KOPT-K1 (cell line): ENCODE measurements at regions not wholly inside any gene's neighbourhood (a gene's known extent, or its start where the extent isn't known, plus 50 kb on each side); places are given as distances from the start of the nearest gene placed in this dataset.
"Not testable (repeated sequence)": the region's sequence is repeated elsewhere in the genome, so short reads cannot be mapped to it uniquely, and the experiment has no call there.

ENCODE experiments used
- H3K27ac ChIP-seq: fragments of 200-600 bp; sonication (generic); 2 replicates; pipeline ENCODE4 v1.5.1; 2016; ENCODE audit warnings: antibody characterized with exemption, mild to moderate bottlenecking, low read depth, low read length; ENCODE audit not compliant: poor library complexity, severe bottlenecking
- H3K36me3 ChIP-seq: fragments of 200-600 bp; sonication (generic); 2 replicates; pipeline ENCODE4 v1.5.1; 2017; ENCODE audit warnings: antibody characterized with exemption, mild to moderate bottlenecking, low read length, moderate library complexity; ENCODE audit not compliant: insufficient read depth
- H3K9me3 ChIP-seq: fragments of 200-600 bp; sonication (generic); 2 replicates; pipeline ENCODE4 v1.5.1; 2017; ENCODE audit warnings: antibody characterized with exemption, low read length, mild to moderate bottlenecking; ENCODE audit not compliant: insufficient read depth, poor library complexity, severe bottlenecking

GRCh38 chr14:105944632-105945610 lies 418.5 kb downstream of the TMEM121 start:
- H3K9me3 ChIP-seq, result peaks cover 3% of the 10 kb centered on the region
- H3K27ac ChIP-seq, result no peak overlapping the region
- no peaks in the 10 kb centered on the region for H3K36me3 ChIP-seq

GRCh38 chr14:105945896-105946295 lies 419.5 kb downstream of the TMEM121 start:
- Histone ChIP-seq H3K9me3 (no peaks in the 10 kb centered on the region), H3K36me3 (no peaks in the 10 kb centered on the region), H3K27ac (no peak overlapping the region)

GRCh38 chr14:105947599-105947998 lies 421.2 kb downstream of the TMEM121 start:
- no peaks in the 10 kb centered on the region for H3K36me3 ChIP-seq
- no peak overlapping the region for H3K27ac ChIP-seq
- H3K9me3 ChIP-seq, result no peaks in the 10 kb centered on the region

- not testable (repeated sequence) for H3K27ac ChIP-seq, H3K9me3 ChIP-seq, H3K36me3 ChIP-seq
Observed at GRCh38 chr14:105948955-105949354, 422.6 kb downstream of the TMEM121 start.

GRCh38 chr14:105950364-105950892 lies 424.0 kb downstream of the TMEM121 start:
- H3K36me3 ChIP-seq, H3K27ac ChIP-seq, H3K9me3 ChIP-seq: not testable (repeated sequence)

- no peak overlapping the region for H3K27ac ChIP-seq
- H3K9me3 ChIP-seq, result peaks cover 8% of the 10 kb centered on the region
- H3K36me3 ChIP-seq, result no peaks in the 10 kb centered on the region
Observed at GRCh38 chr14:105951399-105951798, 425.0 kb downstream of the TMEM121 start.

- Histone ChIP-seq H3K36me3 (no peaks in the 10 kb centered on the region), H3K27ac (no peak overlapping the region), H3K9me3 (peaks cover 8% of the 10 kb centered on the region)
Observed at GRCh38 chr14:105952222-105952621, 425.8 kb downstream of the TMEM121 start.

- Histone ChIP-seq H3K9me3 (peaks cover 8% of the 10 kb centered on the region), H3K27ac (no peak overlapping the region), H3K36me3 (no peaks in the 10 kb centered on the region)
Observed at GRCh38 chr14:105952826-105953225, 426.4 kb downstream of the TMEM121 start.

- not testable (repeated sequence) for H3K27ac ChIP-seq, H3K9me3 ChIP-seq, H3K36me3 ChIP-seq
Observed at GRCh38 chr14:105961625-105962024, 435.2 kb downstream of the TMEM121 start.

GRCh38 chr14:105962532-105962931 lies 436.1 kb downstream of the TMEM121 start:
- H3K36me3 ChIP-seq, result no peaks in the 10 kb centered on the region
- H3K9me3 ChIP-seq, result peaks cover 7% of the 10 kb centered on the region
- no peak overlapping the region for H3K27ac ChIP-seq

GRCh38 chr14:105968291-105968690 lies 441.9 kb downstream of the TMEM121 start:
- H3K9me3 ChIP-seq, result no peaks in the 10 kb centered on the region
- H3K27ac ChIP-seq, result no peak overlapping the region
- no peaks in the 10 kb centered on the region for H3K36me3 ChIP-seq

- H3K27ac ChIP-seq, H3K9me3 ChIP-seq: not testable (repeated sequence)
Observed at GRCh38 chr14:105969026-105969425, 442.6 kb downstream of the TMEM121 start.

GRCh38 chr14:105970821-105971220 lies 444.4 kb downstream of the TMEM121 start:
- H3K9me3 ChIP-seq, H3K27ac ChIP-seq, H3K36me3 ChIP-seq: not testable (repeated sequence)

More at GRCh38 chr14:105969026-105969425, 442.6 kb downstream of the TMEM121 start:
- not testable (repeated sequence) for H3K36me3 ChIP-seq

- H3K36me3 ChIP-seq, result no peaks in the 10 kb centered on the region
- no peak overlapping the region for H3K27ac ChIP-seq
Observed at GRCh38 chr14:105971593-105972500, 445.5 kb downstream of the TMEM121 start.

GRCh38 chr14:105974902-105975301 lies 448.5 kb downstream of the TMEM121 start:
- Histone ChIP-seq H3K27ac (no peak overlapping the region), H3K9me3 (no peaks in the 10 kb centered on the region), H3K36me3 (no peaks in the 10 kb centered on the region)

More at GRCh38 chr14:105971593-105972500, 445.5 kb downstream of the TMEM121 start:
- H3K9me3 ChIP-seq, result no peaks in the 10 kb centered on the region
